ENCODE measurements at regions not wholly inside any gene's neighbourhood (a gene's known extent, or its start where the extent isn't known, plus 50 kb on each side); places are given as distances from the start of the nearest gene placed in this dataset.

DNA sequence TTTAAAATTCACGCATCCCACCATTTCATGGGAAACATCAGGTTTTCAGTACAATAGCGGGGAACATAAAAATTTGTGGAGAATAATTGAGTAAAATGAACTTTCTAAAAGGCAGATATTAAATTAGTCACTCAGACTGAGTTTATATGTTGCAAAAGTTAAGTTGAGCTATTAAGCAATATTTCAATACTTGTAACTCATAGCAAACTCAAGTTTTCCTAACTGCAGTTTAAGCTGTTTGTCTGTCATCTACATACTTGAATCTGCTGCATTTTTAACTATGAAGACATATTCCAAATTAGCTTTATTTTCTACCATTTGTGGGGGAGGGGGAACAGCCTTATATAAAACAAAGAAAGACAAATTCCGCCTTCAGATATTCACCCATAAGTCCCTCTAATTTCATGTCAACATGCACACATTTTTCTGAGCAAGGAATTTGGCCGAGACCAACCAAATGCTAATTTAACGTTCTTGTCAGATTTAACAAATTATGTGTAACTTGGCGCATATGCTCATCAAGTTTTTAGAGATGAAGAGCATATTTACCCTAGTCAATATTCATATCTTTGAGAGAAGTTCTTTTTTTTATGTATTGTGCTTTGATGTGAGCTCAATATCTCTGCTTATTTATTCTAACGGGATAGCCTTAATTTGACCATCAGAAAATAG, 462.9 kb downstream of the TXNL1 start:
- TF ChIP-seq, protein P1, sequence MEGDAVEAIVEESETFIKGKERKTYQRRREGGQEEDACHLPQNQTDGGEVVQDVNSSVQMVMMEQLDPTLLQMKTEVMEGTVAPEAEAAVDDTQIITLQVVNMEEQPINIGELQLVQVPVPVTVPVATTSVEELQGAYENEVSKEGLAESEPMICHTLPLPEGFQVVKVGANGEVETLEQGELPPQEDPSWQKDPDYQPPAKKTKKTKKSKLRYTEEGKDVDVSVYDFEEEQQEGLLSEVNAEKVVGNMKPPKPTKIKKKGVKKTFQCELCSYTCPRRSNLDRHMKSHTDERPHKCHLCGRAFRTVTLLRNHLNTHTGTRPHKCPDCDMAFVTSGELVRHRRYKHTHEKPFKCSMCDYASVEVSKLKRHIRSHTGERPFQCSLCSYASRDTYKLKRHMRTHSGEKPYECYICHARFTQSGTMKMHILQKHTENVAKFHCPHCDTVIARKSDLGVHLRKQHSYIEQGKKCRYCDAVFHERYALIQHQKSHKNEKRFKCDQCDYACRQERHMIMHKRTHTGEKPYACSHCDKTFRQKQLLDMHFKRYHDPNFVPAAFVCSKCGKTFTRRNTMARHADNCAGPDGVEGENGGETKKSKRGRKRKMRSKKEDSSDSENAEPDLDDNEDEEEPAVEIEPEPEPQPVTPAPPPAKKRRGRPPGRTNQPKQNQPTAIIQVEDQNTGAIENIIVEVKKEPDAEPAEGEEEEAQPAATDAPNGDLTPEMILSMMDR (IDR thresholded peaks at IDR 0.05; ENCODE audit: insufficient read depth, low read depth, low read length): no peak
- peak; percentile 2 for DNase-seq (ENCODE audit: low read depth)
- H3K4me3 ChIP-seq (ENCODE audit: low read depth, low read length): no peak overlapping the region

DNA sequence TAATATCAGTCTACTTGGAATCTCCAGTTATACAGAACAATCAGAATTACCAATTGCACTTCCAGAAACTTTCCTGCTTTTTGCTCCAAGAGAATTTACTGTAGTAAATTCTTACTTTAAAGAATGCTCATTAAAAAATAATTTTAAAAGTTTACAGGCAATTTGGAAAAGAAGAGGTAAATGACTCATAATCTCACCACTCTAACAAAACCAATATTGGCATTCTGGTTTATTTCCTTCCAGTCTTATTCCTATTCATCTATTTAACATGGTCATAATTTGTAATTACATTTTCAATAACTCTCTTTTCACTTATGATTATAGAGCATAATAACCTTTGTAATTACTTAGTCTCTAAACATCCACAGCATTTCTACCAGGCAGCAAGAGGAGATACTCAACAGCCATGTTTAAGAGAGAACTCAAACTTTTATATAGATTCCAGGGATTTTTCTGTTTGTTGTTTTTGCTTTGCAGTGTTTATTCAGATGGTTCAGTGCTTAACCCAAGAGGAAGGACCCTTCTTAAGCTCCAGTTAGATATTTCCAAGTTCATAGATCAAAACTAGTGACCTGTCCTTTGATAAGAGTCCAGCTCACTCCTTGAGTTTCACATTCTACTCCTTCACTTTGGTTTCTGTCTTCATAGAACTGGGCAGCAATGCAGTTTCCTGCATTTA, 464.7 kb downstream of the TXNL1 start:
- TF ChIP-seq, protein P1 (IDR thresholded peaks at IDR 0.05; ENCODE audit: insufficient read depth, low read depth, low read length): no peak
- DNase-seq (ENCODE audit: low read depth): peak; percentile 13
- no peak overlapping the region for H3K4me3 ChIP-seq (ENCODE audit: low read depth, low read length)

DNA sequence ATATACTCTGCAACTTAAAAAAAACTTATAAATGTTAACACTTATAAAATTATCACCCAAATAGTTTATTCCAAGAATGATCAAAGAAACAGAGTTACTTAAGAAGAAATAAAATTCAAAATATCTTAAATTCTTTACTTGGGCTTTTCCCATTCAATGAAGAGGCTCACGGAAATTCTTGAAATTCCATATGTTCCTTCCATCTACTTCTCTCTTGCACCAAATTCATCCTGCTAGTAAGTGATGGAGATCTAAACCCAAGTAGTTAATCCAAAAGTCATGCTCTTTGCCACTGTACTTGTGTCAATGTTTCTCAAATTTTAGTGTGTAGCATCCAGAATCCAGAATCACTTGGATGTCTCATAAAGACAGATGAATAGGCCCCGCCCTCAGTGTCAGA, 465.9 kb downstream of the TXNL1 start:
- no peak for DNase-seq (ENCODE audit: low read depth)
- no peak overlapping the region for H3K4me3 ChIP-seq (ENCODE audit: low read depth, low read length)
- TF ChIP-seq, protein P1 (IDR thresholded peaks at IDR 0.05; ENCODE audit: insufficient read depth, low read depth, low read length): no peak

DNA sequence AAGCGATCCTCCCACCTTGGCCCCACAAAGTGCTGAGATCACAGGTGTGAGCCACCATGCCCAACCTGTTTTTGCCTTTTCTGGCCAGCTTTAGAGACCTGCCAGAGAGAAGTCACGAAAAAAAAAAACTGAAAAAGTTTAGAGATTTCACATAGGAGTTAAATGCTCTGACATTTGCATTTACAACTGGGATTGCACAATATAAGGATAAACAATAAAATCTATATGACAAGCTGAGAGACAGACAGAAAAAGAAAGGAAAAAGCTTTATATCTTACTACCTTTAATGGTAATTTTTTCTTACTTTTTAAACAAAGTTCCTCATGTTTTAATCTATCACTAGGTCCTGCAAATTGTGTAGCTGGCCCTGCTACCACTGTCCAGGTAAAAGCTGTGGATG, 466.5 kb downstream of the TXNL1 start:
- no peak overlapping the region for H3K4me3 ChIP-seq (ENCODE audit: low read depth, low read length)
- TF ChIP-seq, protein P1 (IDR thresholded peaks at IDR 0.05; ENCODE audit: insufficient read depth, low read depth, low read length): no peak
- DNase-seq (ENCODE audit: low read depth): no peak

DNA sequence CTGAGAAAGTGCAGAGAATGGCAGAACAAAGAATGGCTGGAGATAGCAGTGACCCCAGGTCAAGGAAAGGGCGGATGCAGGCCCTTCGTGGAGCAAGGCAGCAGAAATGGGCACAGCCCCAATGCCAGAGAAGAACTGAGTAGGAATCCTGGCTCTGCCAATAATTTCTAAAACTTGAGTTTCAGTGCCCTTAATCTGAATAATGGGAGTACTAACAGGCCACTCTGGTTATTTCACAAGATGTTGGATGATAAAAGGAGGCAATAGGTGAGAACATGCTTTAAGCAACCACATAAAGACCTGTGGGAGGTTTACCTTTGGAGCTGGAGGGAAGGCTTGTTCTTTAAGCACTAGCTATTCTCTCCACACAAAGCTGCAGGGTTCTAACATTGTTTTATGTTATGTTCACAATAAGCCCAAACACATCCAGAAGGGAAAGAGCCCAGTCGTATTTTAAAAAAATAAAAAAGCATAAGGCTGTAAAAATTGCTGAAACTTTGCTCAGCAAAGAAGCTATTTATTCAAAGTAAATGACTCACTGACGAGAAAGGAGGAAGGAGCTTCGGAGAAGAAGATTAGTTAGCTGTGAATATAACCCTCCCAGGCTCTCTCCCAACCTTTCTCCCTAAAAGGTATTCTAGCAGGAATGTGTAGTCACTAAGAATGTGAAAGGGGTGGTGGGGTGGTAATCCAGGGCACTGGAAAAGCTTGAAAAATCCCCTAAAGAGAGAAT, 470.2 kb downstream of the TXNL1 start:
- DNase-seq (ENCODE audit: low read depth): peak; percentile 71
- TF ChIP-seq, protein P1 (IDR thresholded peaks at IDR 0.05; ENCODE audit: insufficient read depth, low read depth, low read length): no peak
- H3K4me3 ChIP-seq (ENCODE audit: low read depth, low read length): no peak overlapping the region

DNA sequence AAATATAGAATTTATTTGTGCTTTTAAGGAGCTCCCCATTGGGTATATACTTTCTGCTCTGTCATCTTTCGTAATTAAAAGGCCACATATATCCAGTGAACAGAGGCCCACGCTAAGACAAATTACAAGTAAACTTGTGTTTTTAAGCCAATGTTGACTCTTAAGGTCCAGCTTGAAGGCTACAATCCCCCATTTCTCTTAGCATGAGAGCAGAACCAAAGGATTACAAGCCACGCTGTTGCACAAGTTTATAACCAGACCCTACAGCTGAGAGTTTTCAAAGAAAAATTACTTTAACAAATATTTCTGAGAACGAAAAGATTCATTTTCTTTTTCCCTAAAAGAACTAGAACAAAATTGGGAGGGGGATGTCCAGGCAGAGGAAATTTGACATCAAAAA, 471.0 kb downstream of the TXNL1 start:
- DNase-seq (ENCODE audit: low read depth): peak; percentile 18
- H3K4me3 ChIP-seq (ENCODE audit: low read depth, low read length): no peak overlapping the region
- TF ChIP-seq, protein P1 (IDR thresholded peaks at IDR 0.05; ENCODE audit: insufficient read depth, low read depth, low read length): no peak
